ENCODE measurements at regions not wholly inside any gene's neighbourhood (a gene's known extent, or its start where the extent isn't known, plus 50 kb on each side); places are given as distances from the start of the nearest gene placed in this dataset.
"Not testable (repeated sequence)": the region's sequence is repeated elsewhere in the genome, so short reads cannot be mapped to it uniquely, and the experiment has no call there.

DNA sequence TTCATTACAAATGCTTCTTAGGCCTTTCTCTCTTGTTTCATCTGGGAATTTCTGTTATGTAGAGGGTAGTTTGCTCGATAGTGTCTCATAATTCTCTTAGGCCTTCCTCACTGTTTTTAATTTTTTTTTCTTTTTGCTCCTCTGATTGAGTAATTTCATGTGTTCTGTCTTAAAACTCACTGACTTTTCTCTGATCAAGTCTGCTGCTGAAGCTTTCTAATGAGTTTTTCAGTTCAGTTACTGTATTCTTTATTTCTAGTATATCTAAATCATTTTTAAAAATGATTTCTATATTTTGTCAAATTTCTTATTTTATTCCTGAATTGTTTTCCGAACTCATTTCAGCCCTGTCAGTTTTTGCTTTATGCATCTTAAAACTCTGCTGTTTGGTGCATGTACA lies 228.0 kb downstream of the MID1IP1 start:
- in situ Hi-C loops (cut with MboI; ENCODE audit: low sequenced_read_pairs), result no loop called here

DNA sequence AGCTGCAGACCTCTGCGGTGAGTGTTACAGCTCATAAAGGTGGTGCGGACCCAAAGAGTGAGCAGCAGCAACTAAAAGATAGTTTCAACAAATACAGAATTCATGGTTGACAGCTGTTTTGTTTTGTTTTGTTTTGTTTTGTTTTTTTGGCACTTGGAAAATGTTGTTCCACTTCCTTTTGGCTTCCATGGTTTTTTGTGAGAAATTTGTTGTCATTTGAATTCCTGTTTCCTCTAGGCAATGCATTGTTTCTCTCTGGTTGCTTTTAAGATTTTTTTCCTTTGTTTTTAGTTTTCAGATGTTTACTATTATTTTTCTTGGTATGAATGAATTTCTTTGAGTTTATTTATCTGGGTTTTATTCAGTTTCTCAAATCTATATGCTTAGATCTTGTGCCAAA lies 229.4 kb downstream of the MID1IP1 start:
- in situ Hi-C loops (cut with MboI; ENCODE audit: low sequenced_read_pairs), result no loop called here

DNA sequence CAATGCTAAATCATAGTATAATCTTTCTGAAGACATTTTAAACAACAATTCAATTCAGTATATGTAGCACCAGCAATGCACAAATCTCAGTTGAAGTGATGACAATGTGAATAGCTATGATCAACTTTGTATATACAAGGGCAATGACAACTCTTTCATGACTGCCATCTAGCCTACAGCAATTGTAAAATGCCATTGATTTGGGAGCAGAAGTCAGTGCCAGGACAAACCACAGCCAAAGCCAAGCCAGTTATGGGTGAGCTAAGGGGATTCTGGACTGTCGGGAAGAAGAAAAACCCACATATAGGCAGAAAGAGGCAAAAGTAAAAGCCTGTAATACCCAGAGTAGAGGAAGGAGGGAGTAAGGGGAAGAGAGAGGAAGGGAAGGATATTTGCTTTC lies 238.6 kb downstream of the MID1IP1 start:
- in situ Hi-C loops (cut with MboI; ENCODE audit: low sequenced_read_pairs), result no loop called here

GRCh38 chrX:39043838-39044550 lies 242.7 kb downstream of the MID1IP1 start:
- in situ Hi-C loops (cut with MboI; ENCODE audit: low sequenced_read_pairs), result no loop called here

DNA sequence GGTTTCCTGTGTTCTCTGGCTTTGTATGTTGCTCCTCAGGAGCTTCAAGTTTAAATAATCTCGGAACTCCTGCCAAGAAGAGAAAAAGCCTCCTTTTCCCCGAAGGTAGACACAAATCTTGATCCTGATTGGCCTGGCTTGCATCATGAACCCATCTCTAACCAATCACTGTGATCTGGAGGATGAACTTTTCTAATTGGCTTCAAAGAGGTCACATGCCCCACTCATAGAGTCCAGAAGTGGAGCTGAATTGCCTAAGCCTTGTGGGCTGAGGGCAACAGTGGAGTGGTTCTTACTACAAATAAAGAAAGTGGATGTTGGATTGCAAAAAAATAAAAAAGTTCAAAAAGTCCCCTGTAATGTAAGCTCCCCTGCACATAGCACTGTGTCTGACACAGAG lies 245.9 kb downstream of the MID1IP1 start:
- in situ Hi-C loops (cut with MboI; ENCODE audit: low sequenced_read_pairs), result no loop called here

DNA sequence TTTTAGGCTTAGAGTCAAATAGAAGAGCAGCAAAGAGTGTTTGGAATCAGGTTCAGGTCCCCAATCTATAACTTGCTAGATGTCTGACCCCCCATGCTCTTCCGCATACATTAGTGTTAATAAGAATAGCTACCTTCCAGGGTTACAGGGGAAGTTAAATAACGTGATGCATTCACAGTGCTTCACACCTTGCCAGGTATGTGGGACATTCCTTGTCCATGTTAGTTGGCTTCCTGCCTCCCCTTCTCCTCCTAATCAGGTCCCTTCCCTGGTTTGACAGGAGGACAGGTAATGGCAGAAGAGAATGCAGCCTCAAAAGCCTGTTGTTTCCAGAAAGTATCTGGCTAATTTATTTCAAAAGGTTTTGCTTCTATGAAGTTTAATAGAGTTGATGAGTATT lies 248.7 kb downstream of the MID1IP1 start:
- in situ Hi-C loops (cut with MboI; ENCODE audit: low sequenced_read_pairs), result no loop called here

GRCh38 chrX:39050427-39050826 lies 249.2 kb downstream of the MID1IP1 start:
- in situ Hi-C loops (cut with MboI; ENCODE audit: low sequenced_read_pairs), result no loop called here

- in situ Hi-C loops (cut with MboI; ENCODE audit: low sequenced_read_pairs), result no loop called here
Observed at GRCh38 chrX:39052751-39053150, 251.5 kb downstream of the MID1IP1 start.

DNA sequence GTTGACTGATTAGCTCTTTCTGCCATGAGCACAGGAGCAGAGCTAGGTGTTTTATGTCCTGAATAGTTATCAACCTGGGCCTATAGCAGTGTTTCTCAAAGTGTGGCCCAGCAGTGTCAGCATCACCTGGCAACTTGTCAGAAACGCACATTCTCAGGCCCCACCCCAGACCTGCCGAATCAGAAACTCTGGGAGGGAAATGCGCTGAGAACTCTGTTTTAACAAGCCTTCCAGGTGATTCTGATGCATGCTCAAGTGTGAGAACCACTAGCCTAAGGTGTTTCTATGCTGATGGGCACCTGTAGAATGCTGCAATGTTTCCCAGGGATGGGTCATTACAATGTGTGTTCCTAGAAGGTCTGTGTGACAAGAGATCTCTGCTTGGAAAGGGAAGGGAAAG lies 257.5 kb downstream of the MID1IP1 start:
- in situ Hi-C loops (cut with MboI; ENCODE audit: low sequenced_read_pairs), result no loop called here

DNA sequence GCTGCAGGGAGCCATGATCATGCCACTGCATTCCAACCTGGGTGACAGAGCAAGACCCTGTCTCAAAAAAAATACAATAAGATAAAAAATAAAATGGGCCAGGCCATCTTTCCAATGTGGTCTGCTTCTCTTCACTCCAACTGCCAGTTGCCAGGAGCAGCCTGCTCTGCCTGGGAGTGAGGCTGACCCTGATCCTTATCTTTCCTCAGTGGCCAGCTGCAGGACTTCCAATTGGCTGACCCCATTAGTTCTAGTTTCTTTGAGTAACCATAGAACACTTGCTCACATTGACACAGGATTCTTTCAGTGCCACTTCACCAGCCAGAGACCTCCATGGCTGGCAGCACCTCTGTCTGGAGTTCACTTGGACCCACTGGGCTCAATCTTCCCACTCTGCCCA lies 258.6 kb downstream of the MID1IP1 start:
- in situ Hi-C loops (cut with MboI; ENCODE audit: low sequenced_read_pairs), result no loop called here

DNA sequence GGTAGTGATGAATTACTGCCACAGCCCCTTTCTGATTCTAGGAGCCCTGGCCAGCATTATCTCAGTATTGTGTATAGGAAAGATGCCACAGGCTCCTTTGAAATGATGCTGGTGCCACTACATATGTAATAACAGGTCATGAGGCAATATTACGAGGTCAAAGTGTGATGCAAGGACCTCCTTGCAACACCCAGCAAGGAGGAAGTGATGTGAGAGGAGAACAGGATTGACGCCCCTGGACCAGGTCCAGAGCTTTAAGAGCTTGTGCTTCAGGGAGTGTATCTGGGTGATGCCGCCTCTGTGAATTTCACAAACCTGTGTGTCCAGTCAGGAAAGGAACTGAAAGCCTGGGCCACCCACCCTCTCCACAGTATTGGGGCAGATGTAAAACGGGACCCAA lies 261.8 kb downstream of the MID1IP1 start:
- in situ Hi-C loops (cut with MboI; ENCODE audit: low sequenced_read_pairs), result no loop called here

DNA sequence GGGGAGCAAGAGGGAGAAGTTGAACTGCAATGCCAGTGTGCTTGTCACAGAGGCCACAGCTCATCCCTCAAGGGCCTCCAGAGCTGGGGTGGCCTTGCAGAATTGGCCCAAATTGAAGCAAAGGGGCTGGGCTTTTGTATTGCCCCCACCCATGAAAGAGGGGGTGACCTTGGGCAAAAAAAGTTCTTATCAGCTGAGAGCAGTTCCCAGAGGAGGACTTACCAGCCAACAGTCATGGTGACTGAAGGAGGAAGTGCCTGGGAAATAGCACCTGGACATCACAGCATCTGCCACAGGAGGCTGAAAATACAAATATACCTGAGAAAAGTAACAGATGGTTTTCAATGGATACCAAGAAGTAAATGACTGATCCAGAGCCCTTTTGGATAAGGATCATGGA lies 262.4 kb downstream of the MID1IP1 start:
- in situ Hi-C loops (cut with MboI; ENCODE audit: low sequenced_read_pairs), result no loop called here

DNA sequence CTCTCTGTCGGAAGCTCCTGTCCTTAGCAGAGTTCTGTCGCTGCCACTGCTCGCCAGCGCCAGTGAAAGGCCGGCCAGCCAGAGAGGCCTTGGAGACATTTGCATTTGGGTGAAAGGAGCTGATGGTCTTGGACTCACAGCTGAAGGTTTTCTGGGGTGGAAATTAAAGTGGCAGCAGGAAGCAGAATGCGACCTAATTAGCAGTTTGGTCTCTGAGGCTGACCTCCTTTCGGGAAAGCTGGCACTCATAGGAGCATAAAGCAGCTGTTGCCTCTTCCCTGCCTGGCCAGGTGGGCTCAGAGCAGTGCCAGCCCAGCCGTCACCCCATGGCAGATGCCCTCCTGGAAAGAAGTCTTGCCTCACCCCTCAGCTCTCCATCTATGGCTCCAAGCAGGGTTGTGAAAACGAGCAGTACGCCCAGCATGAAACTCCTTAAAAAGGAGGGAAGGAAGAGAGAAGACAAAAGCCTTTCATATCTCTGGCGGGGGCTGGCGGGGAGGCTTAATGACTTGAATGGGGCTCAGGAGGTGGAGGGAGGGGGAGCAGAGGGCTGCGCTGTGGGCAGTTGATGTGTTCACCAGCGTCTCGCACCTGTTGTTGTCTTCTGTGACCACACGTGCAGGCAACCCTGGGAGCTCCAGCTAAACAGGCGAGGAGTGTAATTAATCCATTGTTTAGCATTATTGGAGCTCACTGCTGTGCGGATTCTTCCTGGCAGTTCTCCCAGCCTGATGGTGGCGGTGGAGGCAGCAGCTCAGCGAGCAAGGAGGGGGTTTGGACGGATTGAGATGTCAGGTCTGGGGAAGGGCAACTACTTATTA lies 264.0 kb downstream of the MID1IP1 start:
- in situ Hi-C loops (cut with MboI; ENCODE audit: low sequenced_read_pairs), result no loop called here

DNA sequence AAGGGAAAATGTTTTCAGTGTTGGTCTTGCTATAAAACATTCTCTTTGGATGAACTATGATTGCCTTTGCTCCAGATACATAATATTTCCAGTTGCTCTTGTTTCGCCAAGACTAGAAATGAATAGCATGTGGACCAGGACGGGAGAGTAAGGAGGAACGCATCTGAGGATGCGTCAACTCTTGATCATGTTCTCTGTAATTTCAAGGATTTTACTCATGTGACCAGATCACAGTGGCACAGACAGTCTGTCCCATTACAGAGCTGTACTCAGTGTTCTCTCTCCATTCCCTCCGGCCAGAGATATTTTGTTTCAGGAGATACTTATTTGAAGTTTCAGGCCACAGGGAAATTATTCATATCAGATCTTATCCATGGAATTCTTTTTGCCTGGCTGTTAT lies 266.6 kb downstream of the MID1IP1 start:
- in situ Hi-C loops (cut with MboI; ENCODE audit: low sequenced_read_pairs), result no loop called here

- in situ Hi-C loops (cut with MboI; ENCODE audit: low sequenced_read_pairs), result not testable (repeated sequence)
Observed at GRCh38 chrX:39068634-39069033, 267.4 kb downstream of the MID1IP1 start.

DNA sequence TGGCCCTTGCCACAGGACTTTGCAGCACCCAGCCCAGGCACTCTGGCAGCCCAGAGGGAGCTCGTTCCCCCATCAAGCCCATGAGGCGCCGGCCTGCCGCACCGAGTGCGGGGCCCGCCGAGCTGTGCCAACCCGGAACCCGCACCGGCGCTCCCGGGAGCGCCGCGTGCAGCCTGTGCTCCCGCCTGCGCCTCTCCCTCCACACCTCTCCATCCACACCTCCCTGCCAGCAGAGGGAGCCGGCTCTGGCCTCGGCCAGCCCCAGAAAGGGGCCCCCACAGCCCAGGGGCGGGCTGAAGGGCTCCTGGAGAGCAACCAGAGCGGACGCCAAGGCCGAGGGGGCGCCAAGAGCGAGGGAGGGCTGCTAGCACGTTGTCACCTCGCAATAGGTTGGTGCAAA lies 268.8 kb downstream of the MID1IP1 start:
- in situ Hi-C loops (cut with MboI; ENCODE audit: low sequenced_read_pairs), result no loop called here

- in situ Hi-C loops (cut with MboI; ENCODE audit: low sequenced_read_pairs), result no loop called here
Observed at GRCh38 chrX:39073131-39073530, 271.9 kb downstream of the MID1IP1 start.

GRCh38 chrX:39096599-39096998 lies 295.3 kb downstream of the MID1IP1 start:
- in situ Hi-C loops (cut with MboI; ENCODE audit: low sequenced_read_pairs), result no loop called here

GRCh38 chrX:39104745-39105144 lies 303.5 kb downstream of the MID1IP1 start:
- in situ Hi-C loops (cut with MboI; ENCODE audit: low sequenced_read_pairs), result no loop called here

DNA sequence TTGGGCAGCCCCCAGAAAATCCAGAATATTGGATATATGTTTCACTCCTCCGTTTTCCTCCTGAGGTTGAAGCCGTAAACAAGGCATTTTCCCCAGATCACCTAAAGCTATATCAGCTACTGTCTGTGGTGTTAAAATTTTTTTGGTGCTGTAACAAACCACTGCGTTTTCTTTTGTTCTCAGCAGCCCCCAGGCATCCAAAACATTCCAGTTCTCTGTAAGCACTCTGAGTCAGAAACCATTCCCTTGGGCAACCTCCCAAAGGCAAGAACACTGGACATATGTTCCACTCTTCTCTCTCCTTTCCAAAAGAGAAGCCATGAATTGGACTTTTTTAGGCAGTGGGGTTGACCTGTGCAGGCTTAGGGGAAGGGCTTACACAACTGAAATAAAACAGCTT lies 310.9 kb downstream of the MID1IP1 start:
- in situ Hi-C loops (cut with MboI; ENCODE audit: low sequenced_read_pairs), result no loop called here

DNA sequence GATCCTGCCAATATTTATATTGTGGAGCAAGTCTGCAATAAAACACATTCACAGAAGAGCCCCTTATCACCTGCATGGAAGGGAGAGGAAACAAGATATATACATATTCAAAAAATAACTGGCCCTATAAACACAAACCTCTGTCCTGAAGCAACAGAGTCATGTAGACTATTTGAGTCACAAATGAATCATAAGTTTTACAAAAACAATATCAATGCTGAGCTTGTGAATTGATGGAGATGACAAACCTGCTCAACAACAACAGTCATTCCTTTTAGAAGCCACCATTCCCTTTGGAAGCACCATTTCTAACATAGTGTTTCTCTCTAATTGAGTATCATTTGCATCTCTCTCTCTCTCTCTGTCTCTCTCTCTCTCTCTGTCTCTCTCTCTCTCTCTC lies 313.9 kb downstream of the MID1IP1 start:
- in situ Hi-C loops (cut with MboI; ENCODE audit: low sequenced_read_pairs), result no loop called here

- in situ Hi-C loops (cut with MboI; ENCODE audit: low sequenced_read_pairs), result no loop called here
Observed at GRCh38 chrX:39117101-39117500, 315.8 kb downstream of the MID1IP1 start.

Data from HL-60/S4 treated with retinoic acid at 250 ng/mL for 4 days and 3 days (cell line).